H1 (cell line): ENCODE measurements at regions not wholly inside any gene's neighbourhood (a gene's known extent, or its start where the extent isn't known, plus 50 kb on each side); places are given as distances from the start of the nearest gene placed in this dataset.

ENCODE experiments used
- CTCF ChIA-PET: fragments of 300-600 bp; sonication (Branson Sonifier 250); formaldehyde crosslinking; loops from one replicate; lab custom pipeline; 2021; ENCODE audit not compliant: partially characterized antibody; lab: Charles Lee
- POLR2A ChIA-PET: fragments of 300-600 bp; sonication (Branson Sonifier 250); formaldehyde crosslinking; loops from one replicate; lab custom pipeline; 2021; ENCODE audit warnings: inconsistent platforms; ENCODE audit not compliant: partially characterized antibody; lab: Charles Lee
- DNase-seq, 2 experiments: peaks; one replicate each; pipeline versions ENCODE4 v3.0.0 to v3.0.0-alpha.2; 2010 to 2022; ENCODE audit warnings: low spot score in 2 of 2, low read depth in 1 of 2, mixed read lengths in 1 of 2
- FAIRE-seq: peaks from 2 replicates; lab custom pipeline; 2011; peaks lifted over from hg19 to GRCh38; lab: Jason Lieb, UNC
- H2AFZ ChIP-seq: 2 replicates; pipeline ENCODE4 v1.8.1; 2012; ENCODE audit warnings: low read length, inconsistent platforms
- H2AK5ac ChIP-seq: 2 replicates; pipeline ENCODE4 v1.6.1; 2013; ENCODE audit warnings: low read depth, low read length
- H2BK120ac ChIP-seq: replicated peaks from 2 replicates; pipeline ENCODE3; 2013; ENCODE audit warnings: low read depth, low read length, inconsistent platforms
- H2BK12ac ChIP-seq: 2 replicates; pipeline ENCODE4 v1.6.1; 2013; ENCODE audit warnings: low read depth, low read length
- H2BK15ac ChIP-seq: 2 replicates; pipeline ENCODE4 v1.6.1; 2013; ENCODE audit warnings: low read length
- H2BK20ac ChIP-seq: 2 replicates; pipeline ENCODE4 v1.6.1; 2013; ENCODE audit warnings: low read length
- H2BK5ac ChIP-seq: 2 replicates; pipeline ENCODE4 v1.6.1; 2013; ENCODE audit warnings: low read depth, low read length
- H3K14ac ChIP-seq: 2 replicates; pipeline ENCODE4 v1.6.1; 2013; ENCODE audit warnings: inconsistent platforms; ENCODE audit not compliant: insufficient read length
- H3K18ac ChIP-seq: 2 replicates; pipeline ENCODE4 v1.6.1; 2013; ENCODE audit warnings: low read length; ENCODE audit errors: extremely low read depth
- H3K23ac ChIP-seq: 2 replicates; pipeline ENCODE4 v1.6.1; 2013; ENCODE audit warnings: inconsistent platforms; ENCODE audit not compliant: insufficient read length
- H3K23me2 ChIP-seq: 2 replicates; pipeline ENCODE4 v1.6.1; 2013; ENCODE audit warnings: low read depth, low read length
- H3K27ac ChIP-seq: 2 replicates; pipeline ENCODE4 v1.6.1; 2011; ENCODE audit warnings: low read depth, low read length, inconsistent platforms
- H3K27me3 ChIP-seq, 4 experiments: replicated peaks in 1 of 4; 1 replicate in 1 of 4; 2 replicates in 3 of 4; pipeline versions ENCODE4 v1.6.1 to v1.8.1; 2011 to 2013; ENCODE audit warnings: low read length in 3 of 4, mild to moderate bottlenecking in 3 of 4, inconsistent platforms in 2 of 4, mixed read lengths in 2 of 4, moderate library complexity in 1 of 4; ENCODE audit not compliant: control insufficient read depth in 3 of 4, insufficient read depth in 3 of 4; ENCODE audit errors: extremely low read depth in 1 of 4
- H3K36me3 ChIP-seq, 4 experiments: 2 replicates each; pipeline versions ENCODE4 v1.6.1 to v1.8.1; 2011 to 2013; ENCODE audit warnings: mild to moderate bottlenecking in 4 of 4, low read length in 3 of 4, moderate library complexity in 2 of 4, control low read depth in 1 of 4, inconsistent platforms in 1 of 4; ENCODE audit not compliant: insufficient read depth in 4 of 4, control insufficient read depth in 2 of 4
- H3K4ac ChIP-seq: replicated peaks from 2 replicates; pipeline ENCODE3; 2013; ENCODE audit warnings: low read length, low read depth, mixed read lengths, inconsistent platforms; ENCODE audit not compliant: insufficient read length
- H3K4me1 ChIP-seq, 4 experiments: replicated peaks in 1 of 4; 1 replicate in 1 of 4; 2 replicates in 3 of 4; pipeline versions ENCODE4 v1.6.1 to v1.8.1; 2011 to 2013; ENCODE audit warnings: low read length in 3 of 4, inconsistent platforms in 2 of 4, mixed read lengths in 1 of 4; ENCODE audit not compliant: insufficient read depth in 4 of 4, control insufficient read depth in 3 of 4
- H3K4me2 ChIP-seq, 2 experiments: 2 replicates each; pipeline versions ENCODE4 v1.6.1 to v1.8.1; 2011 to 2013; ENCODE audit warnings: low read depth in 2 of 2, low read length in 2 of 2, control low read depth in 1 of 2, inconsistent platforms in 1 of 2, mild to moderate bottlenecking in 1 of 2; ENCODE audit not compliant: insufficient read depth in 1 of 2
- H3K4me3 ChIP-seq, 4 experiments: fragments of 200-600, 300-600 bp in 1 of 4; sonication (generic), shearing (Covaris generic), sonication (Bioruptor Twin) in 1 of 4; 2 replicates each; pipeline versions ENCODE4 v1.5.1 to v1.8.1; 2011 to 2016; ENCODE audit warnings: low read length in 4 of 4, low read depth in 3 of 4, control low read depth in 2 of 4, inconsistent platforms in 2 of 4, mild to moderate bottlenecking in 2 of 4, mixed read lengths in 1 of 4, moderate library complexity in 1 of 4; ENCODE audit not compliant: insufficient read depth in 2 of 4; ENCODE audit errors: extremely low read depth in 1 of 4
- H3K56ac ChIP-seq: replicated peaks from 2 replicates; pipeline ENCODE3; 2013; ENCODE audit warnings: low read depth, mild to moderate bottlenecking, mixed read lengths, low read length, inconsistent platforms; ENCODE audit not compliant: insufficient read length
- H3K79me1 ChIP-seq: 2 replicates; pipeline ENCODE4 v1.6.1; 2013; ENCODE audit warnings: low read depth, low read length, control low read depth
- H3K79me2 ChIP-seq, 2 experiments: 2 replicates each; pipeline versions ENCODE4 v1.6.1 to v1.8.1; 2012 to 2013; ENCODE audit warnings: low read length in 2 of 2, mild to moderate bottlenecking in 2 of 2, inconsistent platforms in 1 of 2; ENCODE audit not compliant: insufficient read depth in 2 of 2, control insufficient read depth in 1 of 2
- H3K9ac ChIP-seq, 4 experiments: replicated peaks in 1 of 4; 1 replicate in 1 of 4; 2 replicates in 3 of 4; pipeline versions ENCODE4 v1.6.1 to v1.8.1; 2011 to 2013; ENCODE audit warnings: low read depth in 3 of 4, low read length in 3 of 4, control low read depth in 2 of 4, mild to moderate bottlenecking in 2 of 4, moderate library complexity in 2 of 4, inconsistent platforms in 1 of 4; ENCODE audit errors: extremely low read depth in 1 of 4
- H3K9me3 ChIP-seq, 2 experiments: 2 replicates each; pipeline versions ENCODE4 v1.6.1 to v1.8.1; 2012 to 2013; ENCODE audit warnings: mild to moderate bottlenecking in 2 of 2, moderate library complexity in 2 of 2, control low read depth in 1 of 2, inconsistent platforms in 1 of 2, low read depth in 1 of 2, low read length in 1 of 2, mixed read lengths in 1 of 2; ENCODE audit not compliant: insufficient read depth in 2 of 2
- H4K20me1 ChIP-seq, 2 experiments: replicated peaks in 1 of 2; 2 replicates each; pipeline versions ENCODE3 to v1.8.1; 2011 to 2013; ENCODE audit warnings: inconsistent platforms in 2 of 2, low read length in 2 of 2, mild to moderate bottlenecking in 1 of 2; ENCODE audit not compliant: insufficient read depth in 2 of 2, control insufficient read depth in 1 of 2
- H4K5ac ChIP-seq: 2 replicates; pipeline ENCODE4 v1.6.1; 2013; ENCODE audit warnings: low read length, low read depth, mixed read lengths, inconsistent platforms; ENCODE audit not compliant: insufficient read length
- H4K8ac ChIP-seq: 2 replicates; pipeline ENCODE4 v1.8.0; 2013; ENCODE audit warnings: mild to moderate bottlenecking, moderate library complexity, low read length, inconsistent platforms; ENCODE audit not compliant: insufficient read depth; ENCODE audit errors: extremely low read depth
- H4K91ac ChIP-seq: replicated peaks from 2 replicates; pipeline ENCODE3; 2013; ENCODE audit warnings: low read length, mixed read lengths, inconsistent platforms; ENCODE audit not compliant: insufficient read length
- CHD1 ChIP-seq: IDR thresholded peaks from 2 replicates; pipeline ENCODE4 v1.6.1; 2012; ENCODE audit warnings: low read depth, low read length, improper control_type of control experiment
- PHF8 ChIP-seq: fragments of 200-600 bp; sonication (generic); conservative IDR thresholded peaks from 2 replicates; pipeline ENCODE4 v1.7.1; 2012; ENCODE audit warnings: low read depth, mild to moderate bottlenecking, inconsistent platforms, low read length, moderate library complexity
- SIN3A ChIP-seq, 2 experiments: IDR thresholded peaks in 1 of 2; conservative IDR thresholded peaks in 1 of 2; 2 replicates each; pipeline ENCODE4 v1.6.1; 2011 to 2012; ENCODE audit warnings: low read length in 2 of 2, improper control_type of control experiment in 1 of 2, low read depth in 1 of 2, mild to moderate bottlenecking in 1 of 2
- TBP ChIP-seq: IDR thresholded peaks from 2 replicates; pipeline ENCODE4 v1.6.1; 2011; ENCODE audit warnings: low read depth, low read length, improper control_type of control experiment

DNA sequence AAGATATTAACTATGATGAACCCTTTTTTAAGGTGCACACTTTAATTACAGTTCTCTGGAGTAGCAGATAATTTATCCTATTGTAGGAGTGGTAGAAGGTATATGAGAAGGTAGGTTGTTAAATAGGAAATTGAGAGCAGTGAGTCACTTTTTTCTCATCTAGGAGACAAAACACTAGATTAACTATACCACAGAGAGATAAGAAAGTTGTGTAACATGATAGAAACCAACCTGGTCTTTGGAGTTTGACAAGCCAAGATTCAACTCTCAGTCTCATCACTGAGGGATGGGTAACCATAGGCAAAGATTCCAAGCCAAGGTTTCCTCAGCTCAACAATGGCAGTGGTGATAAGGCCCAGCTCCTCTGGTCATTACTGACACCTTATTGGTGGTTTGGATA lies 104.0 kb downstream of the MAD2L1 start:
- Histone ChIP-seq H3K14ac (no peak overlapping the region), H3K23ac (no peak overlapping the region), H4K5ac (no peak overlapping the region), H2BK120ac (no peak overlapping the region), H2AK5ac (no peak overlapping the region), H3K9me3 (no peaks in the 10 kb centered on the region), H3K18ac (no peak overlapping the region), H3K27ac (no peak overlapping the region), H3K4me1 (peaks cover 0 to 2% (median 0%) of the 10 kb centered on the region in 4 experiments; a peak in 1 of 7 replicates), H4K8ac (no peak overlapping the region), H2BK12ac (no peak overlapping the region), H3K56ac (no peak overlapping the region), H2BK20ac (no peak overlapping the region), H3K23me2 (no peaks in the 10 kb centered on the region), H4K20me1 (no peaks in the 10 kb centered on the region), H2AFZ (no peak overlapping the region), H3K4me2 (no peak overlapping the region), H3K4me3 (no peak overlapping the region), H3K27me3 (no peaks in the 10 kb centered on the region), H4K91ac (no peak overlapping the region), H3K36me3 (no peaks in the 10 kb centered on the region), H3K9ac (no peak overlapping the region), H3K4ac (no peak overlapping the region), H2BK15ac (no peak overlapping the region), H3K79me1 (no peaks in the 10 kb centered on the region), H3K79me2 (no peaks in the 10 kb centered on the region), H2BK5ac (no peak overlapping the region)
- no peak for DNase-seq
- TF ChIP-seq TBP (no peak), SIN3A (conservative IDR thresholded peaks at IDR 0.05 in 1 of 2, IDR thresholded peaks at IDR 0.05 in 1 of 2; ENCODE audit: low read depth in 1 of 2, low read length in 2 of 2) (no peak), PHF8 (no peak), CHD1 (no peak)
- ChIA-PET CTCF (interaction anchor here (0.6 kb wide), 1 partner anchor 26 kb away, joined by 3 read pairs; no protein-coding TSS in a partner anchor), POLR2A (interaction anchor here (0.5 kb wide), 1 partner anchor 415 kb away, joined by 3 read pairs; no protein-coding TSS in a partner anchor)
- FAIRE-seq: no peak
